LNCaP clone FGC (cell line): ENCODE measurements at regions not wholly inside any gene's neighbourhood (a gene's known extent, or its start where the extent isn't known, plus 50 kb on each side); places are given as distances from the start of the nearest gene placed in this dataset.

Experiments used
- DNase-seq: peaks from one replicate; pipeline ENCODE4 v3.0.0-alpha.2; 2011; ENCODE audit warnings: low read depth
- H3K4me3 ChIP-seq: 2 replicates; pipeline ENCODE4 v1.5.1; 2011; ENCODE audit warnings: mild to moderate bottlenecking, low read depth, low read length, control low read depth
- TF ChIP-seq, protein P1 (sequence below): IDR thresholded peaks from 2 replicates; pipeline ENCODE4 v1.5.1; 2012; ENCODE audit warnings: mild to moderate bottlenecking; ENCODE audit not compliant: control insufficient read depth, insufficient read depth; ENCODE audit errors: extremely low read depth

DNA sequence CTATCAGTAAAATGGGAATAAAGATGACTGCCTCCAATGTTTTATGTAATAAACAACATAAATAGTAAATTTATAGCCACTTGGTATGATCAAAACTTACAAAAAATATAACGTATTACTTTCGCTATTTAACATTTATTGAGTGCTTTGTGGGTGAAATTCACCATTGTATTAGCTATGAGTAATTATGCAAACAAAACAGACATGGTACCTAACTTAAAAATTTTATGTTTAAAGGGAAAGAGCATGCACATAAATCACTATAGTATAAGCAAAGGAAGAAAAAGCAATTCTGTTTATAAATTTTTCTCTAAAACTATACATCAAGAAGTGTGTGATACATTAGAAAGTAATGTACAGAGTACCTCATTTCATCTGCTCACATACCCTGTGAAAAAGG is 1046.2 kb downstream of the NCAM2 start:
- TF ChIP-seq, protein P1, sequence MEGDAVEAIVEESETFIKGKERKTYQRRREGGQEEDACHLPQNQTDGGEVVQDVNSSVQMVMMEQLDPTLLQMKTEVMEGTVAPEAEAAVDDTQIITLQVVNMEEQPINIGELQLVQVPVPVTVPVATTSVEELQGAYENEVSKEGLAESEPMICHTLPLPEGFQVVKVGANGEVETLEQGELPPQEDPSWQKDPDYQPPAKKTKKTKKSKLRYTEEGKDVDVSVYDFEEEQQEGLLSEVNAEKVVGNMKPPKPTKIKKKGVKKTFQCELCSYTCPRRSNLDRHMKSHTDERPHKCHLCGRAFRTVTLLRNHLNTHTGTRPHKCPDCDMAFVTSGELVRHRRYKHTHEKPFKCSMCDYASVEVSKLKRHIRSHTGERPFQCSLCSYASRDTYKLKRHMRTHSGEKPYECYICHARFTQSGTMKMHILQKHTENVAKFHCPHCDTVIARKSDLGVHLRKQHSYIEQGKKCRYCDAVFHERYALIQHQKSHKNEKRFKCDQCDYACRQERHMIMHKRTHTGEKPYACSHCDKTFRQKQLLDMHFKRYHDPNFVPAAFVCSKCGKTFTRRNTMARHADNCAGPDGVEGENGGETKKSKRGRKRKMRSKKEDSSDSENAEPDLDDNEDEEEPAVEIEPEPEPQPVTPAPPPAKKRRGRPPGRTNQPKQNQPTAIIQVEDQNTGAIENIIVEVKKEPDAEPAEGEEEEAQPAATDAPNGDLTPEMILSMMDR: no peak
- no peak for DNase-seq

GRCh38 chr21:22046576-22046975 is 1048.4 kb downstream of the NCAM2 start:
- no peak for DNase-seq
- TF ChIP-seq, protein P1: no peak
- no peak overlapping the region for H3K4me3 ChIP-seq

More for the DNA sequence above, 1046.2 kb downstream of the NCAM2 start:
- no peak overlapping the region for H3K4me3 ChIP-seq

- no peak for DNase-seq
- TF ChIP-seq, protein P1: no peak
- H3K4me3 ChIP-seq: no peak overlapping the region
These were observed 1058.7 kb downstream of the NCAM2 start for GRCh38 chr21:22056904-22057303.

- TF ChIP-seq, protein P1: no peak
- no peak overlapping the region for H3K4me3 ChIP-seq
- DNase-seq: peak; percentile 26
These were observed 1064.4 kb downstream of the NCAM2 start for GRCh38 chr21:22062472-22063139.

GRCh38 chr21:22063140-22063539 is 1064.9 kb downstream of the NCAM2 start:
- TF ChIP-seq, protein P1: no peak
- no peak for DNase-seq
- no peak overlapping the region for H3K4me3 ChIP-seq

GRCh38 chr21:22076471-22076870 is 1078.3 kb downstream of the NCAM2 start:
- TF ChIP-seq, protein P1: no peak
- no peak for DNase-seq
- H3K4me3 ChIP-seq: no peak overlapping the region

- DNase-seq: no peak
- H3K4me3 ChIP-seq: no peak overlapping the region
- TF ChIP-seq, protein P1: no peak
These were observed 1085.7 kb downstream of the NCAM2 start for GRCh38 chr21:22083899-22084298.
